WTC11 (cell line): ENCODE measurements at regions not wholly inside any gene's neighbourhood (a gene's known extent, or its start where the extent isn't known, plus 50 kb on each side); places are given as distances from the start of the nearest gene placed in this dataset.

Source experiments
- CTCF ChIP-seq: fragments of 200-600 bp; IDR thresholded peaks from 2 replicates; pipeline ENCODE4 v1.8.0; 2022; ENCODE audit warnings: antibody characterized with exemption
- E2F4 ChIP-seq: sonication (generic); formaldehyde crosslinking; IDR thresholded peaks from 2 replicates; pipeline ENCODE4 v1.8.1; 2022; ENCODE audit warnings: low read depth, mild to moderate bottlenecking, moderate library complexity, missing genetic modification reagents, borderline replicate concordance
- FOXP1 ChIP-seq: sonication (generic); formaldehyde crosslinking; IDR thresholded peaks from 2 replicates; pipeline ENCODE4 v1.8.0; 2022; ENCODE audit warnings: missing genetic modification reagents, mild to moderate bottlenecking, moderate library complexity, borderline replicate concordance
- JUN ChIP-seq: sonication (generic); formaldehyde crosslinking; IDR thresholded peaks from 2 replicates; pipeline ENCODE4 v1.8.0; 2023; ENCODE audit warnings: mild to moderate bottlenecking, missing genetic modification reagents
- MAX ChIP-seq: sonication (generic); formaldehyde crosslinking; IDR thresholded peaks from 2 replicates; pipeline ENCODE4 v1.8.0; 2022; ENCODE audit warnings: mild to moderate bottlenecking, missing genetic modification reagents
- MLX ChIP-seq: sonication (generic); formaldehyde crosslinking; IDR thresholded peaks from 2 replicates; pipeline ENCODE4 v1.8.1; 2023; ENCODE audit warnings: mild to moderate bottlenecking, missing genetic modification reagents, moderate library complexity
- NFYB ChIP-seq: sonication (generic); formaldehyde crosslinking; conservative IDR thresholded peaks from 2 replicates; pipeline ENCODE4 v1.8.0; 2022; ENCODE audit warnings: low read depth, missing genetic modification reagents
- SP1 ChIP-seq: sonication (generic); formaldehyde crosslinking; conservative IDR thresholded peaks from 2 replicates; pipeline ENCODE4 v1.8.1; 2022; ENCODE audit warnings: missing genetic modification reagents
- ZNF138 ChIP-seq: sonication (generic); formaldehyde crosslinking; conservative IDR thresholded peaks from 2 replicates; pipeline ENCODE4 v1.8.1; 2022; ENCODE audit warnings: mild to moderate bottlenecking, moderate library complexity, missing genetic modification reagents
- ZNF219 ChIP-seq: sonication (generic); formaldehyde crosslinking; IDR thresholded peaks from 2 replicates; pipeline ENCODE4 v1.8.0; 2023; ENCODE audit warnings: missing genetic modification reagents, mild to moderate bottlenecking, borderline replicate concordance
- ZNF416 ChIP-seq: fragments of 250-450 bp; sonication (Bioruptor Pico); IDR thresholded peaks from 2 replicates; pipeline ENCODE4 v1.9.0; 2021; ENCODE audit warnings: mild to moderate bottlenecking, inconsistent platforms
- TF ChIP-seq, protein P1 (sequence below): sonication (generic); formaldehyde crosslinking; conservative IDR thresholded peaks from 2 replicates; pipeline ENCODE4 v1.8.1; 2023; ENCODE audit warnings: mild to moderate bottlenecking, low read depth, missing genetic modification reagents, moderate library complexity

DNA sequence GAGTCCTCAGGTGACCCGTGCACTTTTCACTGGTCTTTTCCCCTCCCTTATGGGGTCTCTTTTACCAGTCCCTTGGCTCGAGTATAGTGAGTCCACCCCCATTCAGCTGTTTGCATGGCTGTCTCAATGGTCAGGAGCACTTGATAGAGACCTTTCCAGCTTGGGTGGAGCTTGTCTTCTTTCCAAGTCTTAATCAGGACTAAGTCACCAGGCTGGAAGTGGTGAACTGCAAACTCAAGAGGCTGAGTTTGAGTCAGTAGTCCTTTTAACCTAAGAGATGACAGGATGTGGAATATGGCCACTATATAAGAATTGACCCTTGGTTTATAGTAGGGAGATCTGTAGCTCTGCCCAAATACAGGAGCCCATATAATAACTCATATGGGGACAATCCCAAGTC lies 279.7 kb downstream of the PYDC2 start:
- TF ChIP-seq JUN (CRISPR knock-in tag) (no peak), CTCF (no peak), ZNF219 (CRISPR knock-in tag) (no peak), ZNF138 (CRISPR knock-in tag) (no peak), FOXP1 (CRISPR knock-in tag) (no peak), MAX (CRISPR knock-in tag) (no peak), MLX (CRISPR knock-in tag) (no peak), ZNF416 (CRISPR knock-in tag) (no peak), E2F4 (CRISPR knock-in tag) (no peak), NFYB (no peak), SP1 (CRISPR knock-in tag) (no peak)
- TF ChIP-seq, protein P1, sequence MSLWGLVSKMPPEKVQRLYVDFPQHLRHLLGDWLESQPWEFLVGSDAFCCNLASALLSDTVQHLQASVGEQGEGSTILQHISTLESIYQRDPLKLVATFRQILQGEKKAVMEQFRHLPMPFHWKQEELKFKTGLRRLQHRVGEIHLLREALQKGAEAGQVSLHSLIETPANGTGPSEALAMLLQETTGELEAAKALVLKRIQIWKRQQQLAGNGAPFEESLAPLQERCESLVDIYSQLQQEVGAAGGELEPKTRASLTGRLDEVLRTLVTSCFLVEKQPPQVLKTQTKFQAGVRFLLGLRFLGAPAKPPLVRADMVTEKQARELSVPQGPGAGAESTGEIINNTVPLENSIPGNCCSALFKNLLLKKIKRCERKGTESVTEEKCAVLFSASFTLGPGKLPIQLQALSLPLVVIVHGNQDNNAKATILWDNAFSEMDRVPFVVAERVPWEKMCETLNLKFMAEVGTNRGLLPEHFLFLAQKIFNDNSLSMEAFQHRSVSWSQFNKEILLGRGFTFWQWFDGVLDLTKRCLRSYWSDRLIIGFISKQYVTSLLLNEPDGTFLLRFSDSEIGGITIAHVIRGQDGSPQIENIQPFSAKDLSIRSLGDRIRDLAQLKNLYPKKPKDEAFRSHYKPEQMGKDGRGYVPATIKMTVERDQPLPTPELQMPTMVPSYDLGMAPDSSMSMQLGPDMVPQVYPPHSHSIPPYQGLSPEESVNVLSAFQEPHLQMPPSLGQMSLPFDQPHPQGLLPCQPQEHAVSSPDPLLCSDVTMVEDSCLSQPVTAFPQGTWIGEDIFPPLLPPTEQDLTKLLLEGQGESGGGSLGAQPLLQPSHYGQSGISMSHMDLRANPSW (CRISPR knock-in tag), result no peak
